Dendritic cell treated with granulocyte-macrophage colony-stimulating factor and Interleukin-4, amounts not matched to agents 40 ng/mL and 50 ng/mL, for 4 days (primary cell): ENCODE measurements at regions not wholly inside any gene's neighbourhood (a gene's known extent, or its start where the extent isn't known, plus 50 kb on each side); places are given as distances from the start of the nearest gene placed in this dataset.
"Not testable (repeated sequence)": the region's sequence is repeated elsewhere in the genome, so short reads cannot be mapped to it uniquely, and the experiment has no call there.

Source experiments
- H3K27ac Mint-ChIP-seq: one replicate; pipeline ENCODE4 v1.8.0; 2022; ENCODE audit warnings: mild to moderate bottlenecking, mixed read lengths
- H3K27me3 Mint-ChIP-seq: one replicate; pipeline ENCODE4 v1.8.0; 2022; ENCODE audit warnings: mild to moderate bottlenecking, mixed read lengths
- H3K36me3 Mint-ChIP-seq: one replicate; pipeline ENCODE4 v1.8.0; 2022; ENCODE audit warnings: low read depth, mixed read lengths
- H3K4me1 Mint-ChIP-seq: one replicate; pipeline ENCODE4 v1.8.0; 2022; ENCODE audit warnings: low read depth, mixed read lengths
- H3K4me3 Mint-ChIP-seq: one replicate; pipeline ENCODE4 v1.8.0; 2022; ENCODE audit warnings: mild to moderate bottlenecking, moderate library complexity, mixed read lengths
- H3K9me3 Mint-ChIP-seq: one replicate; pipeline ENCODE4 v1.8.0; 2022; ENCODE audit warnings: mixed read lengths
- intact Hi-C: fragments of 100-400 bp; cut with micrococcal nuclease; formaldehyde crosslinking; loops from one replicate; pipeline ENCODE4 v1.15.0; 2022

- Mint-ChIP-seq H3K27me3 (no peaks in the 10 kb centered on the region), H3K4me1 (no peaks in the 10 kb centered on the region), H3K27ac (no peak overlapping the region), H3K9me3 (peaks cover 12% of the 10 kb centered on the region), H3K36me3 (no peaks in the 10 kb centered on the region), H3K4me3 (no peak overlapping the region)
- intact Hi-C loops, result no loop called here
These were observed 102.9 kb downstream of the LRRN1 start for GRCh38 chr3:3902161-3902560.

- intact Hi-C loops, result no loop called here
- H3K4me1 Mint-ChIP-seq, result no peaks in the 10 kb centered on the region
- peaks cover 21% of the 10 kb centered on the region for H3K9me3 Mint-ChIP-seq
- no peak overlapping the region for H3K4me3 Mint-ChIP-seq
- peaks cover 5% of the 10 kb centered on the region for H3K36me3 Mint-ChIP-seq
- no peak overlapping the region for H3K27ac Mint-ChIP-seq
- H3K27me3 Mint-ChIP-seq, result no peaks in the 10 kb centered on the region
These were observed 106.9 kb downstream of the LRRN1 start for GRCh38 chr3:3906171-3906570.

- peaks cover 22% of the 10 kb centered on the region for H3K9me3 Mint-ChIP-seq
- H3K27me3 Mint-ChIP-seq, result no peaks in the 10 kb centered on the region
- H3K36me3 Mint-ChIP-seq, result peaks cover 5% of the 10 kb centered on the region
- intact Hi-C loops, result no loop called here
- H3K27ac Mint-ChIP-seq, result no peak overlapping the region
- H3K4me3 Mint-ChIP-seq, result no peak overlapping the region
- H3K4me1 Mint-ChIP-seq, result no peaks in the 10 kb centered on the region
These were observed 107.8 kb downstream of the LRRN1 start for GRCh38 chr3:3907023-3907422.

- intact Hi-C loops, result no loop called here
- Mint-ChIP-seq H3K4me1 (no peaks in the 10 kb centered on the region), H3K4me3 (no peak overlapping the region), H3K27me3 (no peaks in the 10 kb centered on the region), H3K27ac (no peak overlapping the region), H3K9me3 (no peaks in the 10 kb centered on the region), H3K36me3 (no peaks in the 10 kb centered on the region)
These were observed 119.5 kb downstream of the LRRN1 start for GRCh38 chr3:3918763-3919162.

GRCh38 chr3:3919316-3919715 is 120.1 kb downstream of the LRRN1 start:
- no peaks in the 10 kb centered on the region for H3K9me3 Mint-ChIP-seq
- H3K27me3 Mint-ChIP-seq, result no peaks in the 10 kb centered on the region
- no peaks in the 10 kb centered on the region for H3K36me3 Mint-ChIP-seq
- no peak overlapping the region for H3K4me3 Mint-ChIP-seq
- no peak overlapping the region for H3K27ac Mint-ChIP-seq
- intact Hi-C loops, result no loop called here
- H3K4me1 Mint-ChIP-seq, result no peaks in the 10 kb centered on the region

- Mint-ChIP-seq H3K9me3 (no peaks in the 10 kb centered on the region), H3K27ac (no peak overlapping the region), H3K4me1 (no peaks in the 10 kb centered on the region), H3K36me3 (no peaks in the 10 kb centered on the region), H3K4me3 (no peak overlapping the region), H3K27me3 (no peaks in the 10 kb centered on the region)
- intact Hi-C loops, result no loop called here
These were observed 124.4 kb downstream of the LRRN1 start for GRCh38 chr3:3923619-3924018.

GRCh38 chr3:3927198-3927597 is 128.0 kb downstream of the LRRN1 start:
- Mint-ChIP-seq H3K4me3 (no peak overlapping the region), H3K27me3 (no peaks in the 10 kb centered on the region), H3K9me3 (peaks cover 13% of the 10 kb centered on the region), H3K4me1 (no peaks in the 10 kb centered on the region), H3K27ac (no peak overlapping the region), H3K36me3 (no peaks in the 10 kb centered on the region)
- intact Hi-C loops, result no loop called here

- Mint-ChIP-seq H3K36me3 (no peaks in the 10 kb centered on the region), H3K27me3 (no peaks in the 10 kb centered on the region), H3K4me1 (no peaks in the 10 kb centered on the region), H3K9me3 (peaks cover 13% of the 10 kb centered on the region), H3K27ac (no peak overlapping the region), H3K4me3 (no peak overlapping the region)
- intact Hi-C loops, result no loop called here
These were observed 128.7 kb downstream of the LRRN1 start for GRCh38 chr3:3927965-3928364.

- H3K36me3 Mint-ChIP-seq, H3K27ac Mint-ChIP-seq, H3K4me1 Mint-ChIP-seq, intact Hi-C loops, H3K4me3 Mint-ChIP-seq, H3K27me3 Mint-ChIP-seq: not testable (repeated sequence)
- peaks cover 60% of the 10 kb centered on the region for H3K9me3 Mint-ChIP-seq
These were observed 142.1 kb downstream of the LRRN1 start for GRCh38 chr3:3941380-3941779.

GRCh38 chr3:3951071-3951470 is 151.8 kb downstream of the LRRN1 start:
- no peaks in the 10 kb centered on the region for H3K36me3 Mint-ChIP-seq
- no peaks in the 10 kb centered on the region for H3K27me3 Mint-ChIP-seq
- intact Hi-C loops, result no loop called here
- no peak overlapping the region for H3K4me3 Mint-ChIP-seq
- H3K9me3 Mint-ChIP-seq, result no peaks in the 10 kb centered on the region
- no peaks in the 10 kb centered on the region for H3K4me1 Mint-ChIP-seq
- no peak overlapping the region for H3K27ac Mint-ChIP-seq

- no peaks in the 10 kb centered on the region for H3K4me1 Mint-ChIP-seq
- intact Hi-C loops, result no loop called here
- no peak overlapping the region for H3K27ac Mint-ChIP-seq
- H3K27me3 Mint-ChIP-seq, result no peaks in the 10 kb centered on the region
- no peak overlapping the region for H3K4me3 Mint-ChIP-seq
- no peaks in the 10 kb centered on the region for H3K36me3 Mint-ChIP-seq
- H3K9me3 Mint-ChIP-seq, result no peaks in the 10 kb centered on the region
These were observed 152.3 kb downstream of the LRRN1 start for GRCh38 chr3:3951501-3951900.

GRCh38 chr3:3962867-3963266 is 163.6 kb downstream of the LRRN1 start:
- H3K27ac Mint-ChIP-seq, H3K4me1 Mint-ChIP-seq, intact Hi-C loops, H3K9me3 Mint-ChIP-seq, H3K4me3 Mint-ChIP-seq, H3K36me3 Mint-ChIP-seq, H3K27me3 Mint-ChIP-seq: not testable (repeated sequence)

- Mint-ChIP-seq H3K4me3 (no peak overlapping the region), H3K36me3 (no peaks in the 10 kb centered on the region), H3K27me3 (no peaks in the 10 kb centered on the region), H3K27ac (no peak overlapping the region), H3K9me3 (no peaks in the 10 kb centered on the region), H3K4me1 (no peaks in the 10 kb centered on the region)
- intact Hi-C loops, result no loop called here
These were observed 184.8 kb downstream of the LRRN1 start for GRCh38 chr3:3984053-3984452.

- Mint-ChIP-seq H3K27me3 (no peaks in the 10 kb centered on the region), H3K4me3 (no peak overlapping the region), H3K9me3 (no peaks in the 10 kb centered on the region), H3K36me3 (no peaks in the 10 kb centered on the region), H3K27ac (no peak overlapping the region), H3K4me1 (no peaks in the 10 kb centered on the region)
- intact Hi-C loops, result no loop called here
These were observed 192.4 kb downstream of the LRRN1 start for GRCh38 chr3:3991598-3991997.

GRCh38 chr3:3992312-3992874 is 193.2 kb downstream of the LRRN1 start:
- Mint-ChIP-seq H3K9me3 (no peaks in the 10 kb centered on the region), H3K36me3 (no peaks in the 10 kb centered on the region)
- intact Hi-C loops, result no loop called here

More at GRCh38 chr3:3992312-3992874, 193.2 kb downstream of the LRRN1 start:
- no peaks in the 10 kb centered on the region for H3K4me1 Mint-ChIP-seq
- no peak overlapping the region for H3K4me3 Mint-ChIP-seq
- no peaks in the 10 kb centered on the region for H3K27me3 Mint-ChIP-seq
- H3K27ac Mint-ChIP-seq, result no peak overlapping the region
